ENCODE measurements at regions not wholly inside any gene's neighbourhood (a gene's known extent, or its start where the extent isn't known, plus 50 kb on each side); places are given as distances from the start of the nearest gene placed in this dataset.
"Not testable (repeated sequence)": the region's sequence is repeated elsewhere in the genome, so short reads cannot be mapped to it uniquely, and the experiment has no call there.

DNA sequence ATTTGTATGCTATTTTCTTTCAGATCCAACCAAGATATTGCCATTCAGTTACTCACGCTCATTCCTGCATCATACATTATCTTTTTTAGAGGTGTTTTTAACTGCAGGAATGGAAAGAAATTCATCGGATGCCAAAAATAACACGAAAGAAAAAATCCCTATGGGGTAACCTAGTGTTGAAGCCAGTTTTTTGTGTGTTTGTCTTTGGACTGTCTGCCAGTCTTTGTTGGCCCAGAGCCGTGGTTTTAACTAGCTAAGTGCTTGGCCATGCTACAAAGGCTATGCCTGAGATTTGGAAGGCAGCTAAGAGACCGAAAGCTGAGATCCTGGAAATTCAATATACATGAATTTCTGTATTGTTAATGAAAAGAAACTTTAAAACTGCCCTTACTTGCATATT lies 309.8 kb upstream of the CNTN5 start:
- ChIA-PET POLR2A (no interaction called here), CTCF (no interaction called here)
- Mint-ChIP-seq H3K4me3 (no peak overlapping the region), H3K9me3 (peaks cover 15% of the 10 kb centered on the region), H3K27ac (no peak overlapping the region), H3K36me3 (ENCODE audit: low read depth) (no peaks in the 10 kb centered on the region), H3K4me1 (no peaks in the 10 kb centered on the region), H3K27me3 (no peaks in the 10 kb centered on the region)
- no peak for DNase-seq

DNA sequence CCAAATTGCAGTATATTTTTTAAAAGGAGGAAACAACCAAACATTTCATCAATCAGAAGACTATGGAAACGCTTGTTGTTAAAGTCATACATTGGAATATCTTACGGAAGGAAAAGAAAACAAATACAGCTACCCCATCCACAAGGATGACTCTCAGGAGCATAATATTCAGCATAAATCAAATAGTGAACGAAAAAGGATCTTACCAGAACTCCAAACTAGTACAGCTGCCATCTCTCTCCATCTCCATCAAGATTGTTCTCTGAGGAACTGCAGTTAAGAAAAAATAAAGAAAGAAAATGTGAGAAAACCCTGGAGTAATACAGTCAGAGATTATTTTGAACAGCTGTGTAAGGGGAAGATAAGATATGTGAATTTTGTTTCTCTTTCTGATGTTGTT lies 299.8 kb upstream of the CNTN5 start:
- ChIA-PET CTCF (no interaction called here), POLR2A (no interaction called here)
- H3K27me3 Mint-ChIP-seq: no peaks in the 10 kb centered on the region
- no peaks in the 10 kb centered on the region for H3K36me3 Mint-ChIP-seq (ENCODE audit: low read depth)
- no peak overlapping the region for H3K27ac Mint-ChIP-seq
- no peaks in the 10 kb centered on the region for H3K4me1 Mint-ChIP-seq
- no peak for DNase-seq
- no peak overlapping the region for H3K4me3 Mint-ChIP-seq
- H3K9me3 Mint-ChIP-seq: peaks cover 22% of the 10 kb centered on the region

- POLR2A ChIA-PET: no interaction called here
- H3K27me3 Mint-ChIP-seq: no peaks in the 10 kb centered on the region
Observed at GRCh38 chr11:98725471-98725870, 295.3 kb upstream of the CNTN5 start.

DNA sequence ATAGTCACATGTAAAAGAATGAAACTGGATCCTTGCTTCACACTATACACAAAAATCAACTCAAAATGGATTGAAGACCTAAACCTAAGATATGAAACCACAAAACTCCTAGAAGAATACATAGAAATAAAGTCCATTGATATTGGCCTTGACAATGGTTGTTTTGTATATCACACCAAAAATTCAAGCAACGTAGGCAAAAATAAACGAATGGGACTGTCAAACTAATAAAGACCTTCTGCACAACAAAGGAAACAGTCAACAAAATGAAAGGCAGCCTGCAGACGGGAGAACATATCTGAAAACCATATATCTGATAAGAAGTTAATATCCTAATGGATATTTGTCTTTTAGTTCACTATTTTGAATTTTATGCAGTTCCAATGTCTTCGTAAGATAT lies 292.3 kb upstream of the CNTN5 start:
- Mint-ChIP-seq H3K36me3 (ENCODE audit: low read depth) (no peaks in the 10 kb centered on the region), H3K27me3 (no peaks in the 10 kb centered on the region), H3K27ac (no peak overlapping the region), H3K9me3 (peaks cover 12% of the 10 kb centered on the region), H3K4me3 (no peak overlapping the region), H3K4me1 (no peaks in the 10 kb centered on the region)
- DNase-seq: no peak
- POLR2A ChIA-PET: no interaction called here
- CTCF ChIA-PET: no interaction called here

More at GRCh38 chr11:98725471-98725870, 295.3 kb upstream of the CNTN5 start:
- H3K4me1 Mint-ChIP-seq: no peaks in the 10 kb centered on the region
- H3K27ac Mint-ChIP-seq: no peak overlapping the region
- no peaks in the 10 kb centered on the region for H3K36me3 Mint-ChIP-seq (ENCODE audit: low read depth)
- CTCF ChIA-PET: no interaction called here
- H3K4me3 Mint-ChIP-seq: no peak overlapping the region
- DNase-seq: no peak
- H3K9me3 Mint-ChIP-seq: peaks cover 12% of the 10 kb centered on the region

DNA sequence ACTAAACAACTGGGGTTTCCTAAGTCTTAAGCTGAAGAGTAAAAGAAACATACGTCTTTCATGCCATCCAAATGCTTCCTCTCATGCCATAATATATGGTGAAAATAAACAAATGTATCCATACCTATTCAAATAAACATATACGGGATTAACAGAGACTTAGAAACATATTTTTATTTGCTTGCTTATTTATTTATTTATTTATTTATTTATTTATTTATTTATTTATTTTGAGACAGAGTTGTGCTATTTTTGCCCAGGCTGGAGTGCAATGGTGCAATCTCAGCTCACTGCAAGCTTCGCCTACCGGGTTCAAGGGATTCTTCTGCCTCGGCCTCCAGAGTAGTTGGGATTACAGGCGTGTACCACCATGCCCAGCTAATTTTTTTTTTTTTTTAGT lies 291.6 kb upstream of the CNTN5 start:
- no peak overlapping the region for H3K4me3 Mint-ChIP-seq
- DNase-seq: no peak
- CTCF ChIA-PET: no interaction called here
- no peaks in the 10 kb centered on the region for H3K27me3 Mint-ChIP-seq
- no peaks in the 10 kb centered on the region for H3K36me3 Mint-ChIP-seq (ENCODE audit: low read depth)
- H3K4me1 Mint-ChIP-seq: no peaks in the 10 kb centered on the region
- peaks cover 15% of the 10 kb centered on the region for H3K9me3 Mint-ChIP-seq
- POLR2A ChIA-PET: no interaction called here
- no peak overlapping the region for H3K27ac Mint-ChIP-seq

DNA sequence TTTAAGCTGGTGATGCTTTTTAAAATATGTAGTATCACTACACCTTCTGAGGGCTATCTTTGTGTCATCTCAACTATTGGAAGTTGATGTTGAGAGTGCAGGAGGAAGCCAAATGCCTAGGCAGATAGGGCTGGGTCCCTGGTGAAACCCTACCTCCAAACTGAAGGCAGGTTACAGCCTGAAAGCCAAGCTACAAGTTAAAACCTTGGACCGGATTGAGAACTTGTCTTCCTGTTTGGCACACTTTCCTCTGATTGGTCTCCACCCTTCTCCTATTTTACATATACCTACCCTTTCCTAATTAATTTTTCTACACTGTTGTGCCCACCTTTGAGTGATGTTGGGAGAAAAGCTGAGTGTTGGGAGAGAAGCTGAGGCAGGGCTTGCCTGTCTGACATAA lies 287.8 kb upstream of the CNTN5 start:
- Mint-ChIP-seq H3K36me3 (ENCODE audit: low read depth) (no peaks in the 10 kb centered on the region), H3K27ac (no peak overlapping the region), H3K4me1 (no peaks in the 10 kb centered on the region), H3K9me3 (peaks cover 26% of the 10 kb centered on the region), H3K27me3 (no peaks in the 10 kb centered on the region), H3K4me3 (no peak overlapping the region)
- ChIA-PET POLR2A (no interaction called here), CTCF (no interaction called here)
- no peak for DNase-seq

GRCh38 chr11:98733378-98733777 lies 287.4 kb upstream of the CNTN5 start:
- H3K27ac Mint-ChIP-seq; CTCF ChIA-PET; DNase-seq; H3K4me1 Mint-ChIP-seq; POLR2A ChIA-PET; H3K4me3 Mint-ChIP-seq; H3K27me3 Mint-ChIP-seq; H3K36me3 Mint-ChIP-seq (ENCODE audit: low read depth): not testable (repeated sequence)
- H3K9me3 Mint-ChIP-seq: peaks cover 23% of the 10 kb centered on the region

GRCh38 chr11:98734686-98735085 lies 286.1 kb upstream of the CNTN5 start:
- Mint-ChIP-seq H3K36me3 (ENCODE audit: low read depth) (no peaks in the 10 kb centered on the region), H3K27ac (no peak overlapping the region), H3K27me3 (no peaks in the 10 kb centered on the region), H3K4me3 (no peak overlapping the region), H3K4me1 (no peaks in the 10 kb centered on the region), H3K9me3 (peaks cover 19% of the 10 kb centered on the region)
- DNase-seq: no peak
- ChIA-PET POLR2A (no interaction called here), CTCF (no interaction called here)

GRCh38 chr11:98736833-98737232 lies 283.9 kb upstream of the CNTN5 start:
- H3K36me3 Mint-ChIP-seq (ENCODE audit: low read depth): no peaks in the 10 kb centered on the region
- no peaks in the 10 kb centered on the region for H3K27me3 Mint-ChIP-seq
- H3K4me3 Mint-ChIP-seq: no peak overlapping the region
- POLR2A ChIA-PET: no interaction called here
- H3K4me1 Mint-ChIP-seq: no peaks in the 10 kb centered on the region
- no peak overlapping the region for H3K27ac Mint-ChIP-seq
- CTCF ChIA-PET: no interaction called here
- DNase-seq: no peak
- peaks cover 16% of the 10 kb centered on the region for H3K9me3 Mint-ChIP-seq

DNA sequence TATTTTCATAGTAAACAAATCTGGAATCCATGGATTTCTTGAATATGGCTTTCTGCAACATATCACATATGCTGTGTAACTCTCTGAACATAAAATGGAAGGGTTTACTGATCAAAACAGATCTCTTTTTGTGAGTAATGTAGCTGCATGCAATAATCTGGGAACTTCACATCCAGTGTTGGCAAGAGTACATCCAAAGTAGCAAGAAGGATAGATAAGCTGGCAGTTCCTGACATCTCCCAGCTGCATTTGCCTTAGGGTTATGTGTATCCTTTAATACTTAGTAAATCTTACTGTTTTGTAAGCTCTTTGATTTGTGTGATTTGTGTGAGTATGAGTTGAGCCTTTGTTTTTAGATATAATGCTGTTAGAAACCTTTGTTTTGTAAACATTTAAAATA lies 280.4 kb upstream of the CNTN5 start:
- POLR2A ChIA-PET: no interaction called here
- no peak for DNase-seq
- CTCF ChIA-PET: no interaction called here
- Mint-ChIP-seq H3K27me3 (no peaks in the 10 kb centered on the region), H3K9me3 (peaks cover 13% of the 10 kb centered on the region), H3K36me3 (ENCODE audit: low read depth) (no peaks in the 10 kb centered on the region), H3K27ac (no peak overlapping the region), H3K4me1 (no peaks in the 10 kb centered on the region), H3K4me3 (no peak overlapping the region)

- DNase-seq; H3K4me1 Mint-ChIP-seq; H3K27me3 Mint-ChIP-seq; H3K27ac Mint-ChIP-seq; H3K4me3 Mint-ChIP-seq; H3K9me3 Mint-ChIP-seq; POLR2A ChIA-PET; H3K36me3 Mint-ChIP-seq (ENCODE audit: low read depth); CTCF ChIA-PET: not testable (repeated sequence)
Observed at GRCh38 chr11:98763446-98763845, 257.3 kb upstream of the CNTN5 start.

DNA sequence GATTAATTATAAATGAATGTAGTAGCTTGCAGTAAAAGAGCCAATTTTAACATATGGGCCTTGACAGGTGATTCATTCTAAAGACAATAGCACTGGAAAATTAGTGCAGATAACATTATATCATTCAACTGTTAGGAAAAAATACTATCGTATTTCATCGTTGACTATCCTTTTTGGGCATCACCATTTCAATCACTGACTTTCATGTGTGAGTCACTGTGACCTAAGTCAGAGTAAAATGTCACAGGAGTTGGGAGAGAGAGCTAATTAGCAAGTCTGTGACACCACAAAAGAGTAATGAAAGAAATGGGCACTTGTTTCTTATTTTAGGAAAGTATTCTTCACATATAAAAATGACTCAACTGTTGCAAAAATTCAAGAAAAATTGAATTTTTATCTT lies 253.8 kb upstream of the CNTN5 start:
- H3K4me3 Mint-ChIP-seq: no peak overlapping the region
- peaks cover 6% of the 10 kb centered on the region for H3K9me3 Mint-ChIP-seq
- H3K4me1 Mint-ChIP-seq: no peaks in the 10 kb centered on the region
- DNase-seq: no peak
- no peaks in the 10 kb centered on the region for H3K27me3 Mint-ChIP-seq
- H3K36me3 Mint-ChIP-seq (ENCODE audit: low read depth): no peaks in the 10 kb centered on the region
- CTCF ChIA-PET: no interaction called here
- POLR2A ChIA-PET: no interaction called here
- no peak overlapping the region for H3K27ac Mint-ChIP-seq

DNA sequence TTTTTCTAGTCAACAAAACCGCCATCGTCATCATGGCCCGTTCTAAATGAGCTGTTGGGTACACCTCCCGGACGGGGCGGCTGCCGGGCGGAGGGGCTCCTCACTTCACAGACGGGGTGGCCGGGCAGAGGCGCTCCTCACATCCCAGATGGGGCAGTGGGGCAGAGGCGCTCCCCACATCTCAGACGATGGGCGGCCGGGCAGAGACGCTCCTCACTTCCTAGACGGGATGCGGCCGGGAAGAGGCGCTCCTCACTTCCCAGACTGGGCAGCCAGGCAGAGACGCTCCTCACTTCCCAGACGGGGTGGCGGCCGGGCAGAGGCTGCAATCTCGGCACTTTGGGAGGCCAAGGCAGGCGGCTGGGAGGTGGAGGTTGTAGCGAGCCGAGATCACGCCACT lies 250.7 kb upstream of the CNTN5 start:
- H3K27me3 Mint-ChIP-seq; POLR2A ChIA-PET; H3K9me3 Mint-ChIP-seq; H3K4me3 Mint-ChIP-seq; DNase-seq; H3K36me3 Mint-ChIP-seq (ENCODE audit: low read depth); H3K4me1 Mint-ChIP-seq; H3K27ac Mint-ChIP-seq; CTCF ChIA-PET: not testable (repeated sequence)

GRCh38 chr11:98771791-98772190 lies 249.0 kb upstream of the CNTN5 start:
- Mint-ChIP-seq H3K27me3 (no peaks in the 10 kb centered on the region), H3K27ac (no peak overlapping the region), H3K4me1 (no peaks in the 10 kb centered on the region), H3K4me3 (no peak overlapping the region), H3K36me3 (ENCODE audit: low read depth) (no peaks in the 10 kb centered on the region), H3K9me3 (peaks cover 7% of the 10 kb centered on the region)
- DNase-seq: no peak
- ChIA-PET POLR2A (no interaction called here), CTCF (no interaction called here)

DNA sequence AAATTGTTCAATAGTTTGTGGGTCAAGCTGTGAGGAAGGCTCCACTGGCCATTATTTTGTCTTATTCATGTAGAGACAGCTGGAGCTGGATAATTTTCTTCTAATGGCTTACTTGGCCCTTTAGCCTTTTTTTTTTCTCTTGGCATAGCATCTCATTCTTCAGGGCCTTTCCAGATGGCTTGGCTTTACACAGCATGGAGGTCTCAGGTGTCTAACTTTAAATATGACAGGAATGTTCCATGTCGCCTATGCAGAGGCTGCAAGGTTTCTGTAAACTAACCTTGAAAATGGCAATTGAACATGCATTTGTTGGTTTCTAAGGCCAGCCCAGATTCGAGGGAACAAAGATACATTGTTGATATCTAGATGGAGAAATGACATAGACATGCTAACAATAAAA lies 247.9 kb upstream of the CNTN5 start:
- ChIA-PET CTCF (no interaction called here), POLR2A (no interaction called here)
- DNase-seq: no peak
- Mint-ChIP-seq H3K27ac (no peak overlapping the region), H3K36me3 (ENCODE audit: low read depth) (no peaks in the 10 kb centered on the region), H3K27me3 (no peaks in the 10 kb centered on the region), H3K9me3 (peaks cover 10% of the 10 kb centered on the region), H3K4me1 (no peaks in the 10 kb centered on the region), H3K4me3 (no peak overlapping the region)

Measured in activated CD4-positive, alpha-beta memory T cell treated with anti-CD3 and anti-CD28 coated beads, Interleukin-2, amount 10 ng/mL, durations not matched to agents 7 days and 5 days (primary cell).